DLD1 (cell line): ENCODE measurements at regions not wholly inside any gene's neighbourhood (a gene's known extent, or its start where the extent isn't known, plus 50 kb on each side); places are given as distances from the start of the nearest gene placed in this dataset.

Experiments used
- in situ Hi-C: cut with HindIII; loops from 2 replicates; pipeline ENCODE4 v1.10.0; 2017; ENCODE audit warnings: low sequenced_read_pairs

DNA sequence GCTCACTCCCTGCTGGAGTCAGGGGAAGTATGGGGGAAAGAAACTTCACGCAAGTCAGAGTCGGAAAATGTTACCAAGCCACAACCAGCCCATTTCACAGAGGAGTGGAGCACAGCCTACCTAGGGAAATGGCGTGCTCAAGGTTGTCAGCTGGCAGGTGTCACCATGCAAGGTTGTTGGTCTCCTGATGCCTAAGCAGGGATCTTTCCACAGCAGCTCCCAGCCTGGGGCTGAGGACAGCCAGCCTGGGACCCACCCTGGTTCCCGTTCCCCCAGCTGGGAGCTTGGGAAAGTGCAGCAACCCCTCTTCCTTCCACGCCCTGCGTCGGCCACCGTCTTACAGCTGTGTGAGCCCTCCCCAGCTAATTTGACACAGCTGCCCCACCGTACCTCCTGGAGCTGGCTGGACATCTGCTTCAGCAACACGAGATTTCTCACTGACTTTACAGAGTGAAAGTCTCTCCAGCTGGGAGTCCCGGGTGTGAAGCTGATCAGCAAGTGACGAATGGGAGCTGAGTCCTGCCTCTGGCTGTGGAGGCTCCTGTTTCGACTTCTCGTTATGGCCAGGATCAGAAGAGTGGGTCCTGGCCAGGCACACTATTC is 224.6 kb upstream of the RAB4A start:
- in situ Hi-C loops: no loop called here

DNA sequence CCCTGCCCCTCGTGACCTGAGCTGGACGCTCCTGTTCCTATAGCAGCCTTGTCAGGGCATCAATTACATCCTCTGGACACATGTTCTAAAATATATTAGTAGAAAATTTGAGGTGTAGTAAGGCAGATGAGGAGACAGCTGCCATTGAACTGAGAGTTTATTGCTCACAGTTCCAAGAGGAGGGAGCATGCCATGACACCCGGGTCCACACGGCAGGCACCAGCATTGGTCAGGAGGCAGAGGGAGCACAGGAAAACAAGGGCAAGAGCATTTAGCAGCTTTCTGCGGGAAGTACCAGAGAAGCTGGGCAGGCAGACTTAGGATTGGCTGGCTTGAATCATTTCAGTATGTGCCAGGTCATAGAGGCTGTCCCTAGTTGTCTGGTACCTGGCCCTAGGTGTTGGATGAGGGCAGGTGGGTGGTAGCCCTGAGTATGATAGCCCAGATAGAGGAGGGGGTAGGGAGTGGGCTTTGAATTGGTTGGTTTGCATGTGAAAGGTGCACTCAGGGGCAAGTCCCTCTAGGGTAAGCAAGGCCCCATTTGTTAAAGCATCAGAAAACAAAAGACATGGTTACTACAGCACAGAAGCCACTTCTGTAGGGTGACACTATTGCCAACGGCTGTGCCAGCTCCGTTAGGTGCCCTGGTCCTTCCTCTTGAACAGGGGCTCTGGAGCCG is 223.6 kb upstream of the RAB4A start:
- in situ Hi-C loops: no loop called here

DNA sequence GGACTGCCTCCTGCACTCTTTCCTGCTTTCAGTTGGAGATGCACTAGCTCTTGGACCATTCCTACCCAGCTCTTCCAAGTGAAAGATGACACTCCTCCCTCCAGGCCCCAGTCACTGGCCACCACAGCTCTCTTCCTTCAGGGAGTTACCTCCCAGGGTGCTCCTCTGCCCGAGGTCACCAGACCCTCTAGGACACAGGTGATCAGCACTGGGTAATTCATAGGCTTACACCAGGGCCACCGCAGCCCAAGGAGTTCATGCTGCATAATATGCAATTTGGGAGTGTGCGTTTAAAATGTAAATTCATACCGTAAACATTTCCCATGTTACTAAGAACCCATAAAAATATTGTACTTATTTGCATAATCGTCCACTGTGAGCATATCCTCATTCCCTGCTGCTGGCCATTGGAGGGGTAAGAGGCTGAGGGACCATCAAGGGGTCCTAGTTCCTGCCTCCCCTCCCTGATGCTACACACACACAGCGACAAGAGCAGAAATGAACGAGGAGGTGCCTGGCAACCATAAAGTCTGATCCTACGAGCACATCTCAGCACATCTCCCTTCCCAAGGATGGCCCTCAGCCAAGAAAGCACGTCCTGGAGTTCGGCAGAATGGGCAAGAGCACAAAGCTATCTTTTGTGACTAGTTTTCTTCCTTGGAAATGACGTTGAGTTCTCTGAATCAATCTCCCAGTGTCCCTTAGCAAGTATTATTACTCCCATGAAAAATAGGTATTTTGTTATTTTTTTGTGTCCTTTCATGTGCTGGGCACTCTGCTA is 222.9 kb upstream of the RAB4A start:
- in situ Hi-C loops: no loop called here

DNA sequence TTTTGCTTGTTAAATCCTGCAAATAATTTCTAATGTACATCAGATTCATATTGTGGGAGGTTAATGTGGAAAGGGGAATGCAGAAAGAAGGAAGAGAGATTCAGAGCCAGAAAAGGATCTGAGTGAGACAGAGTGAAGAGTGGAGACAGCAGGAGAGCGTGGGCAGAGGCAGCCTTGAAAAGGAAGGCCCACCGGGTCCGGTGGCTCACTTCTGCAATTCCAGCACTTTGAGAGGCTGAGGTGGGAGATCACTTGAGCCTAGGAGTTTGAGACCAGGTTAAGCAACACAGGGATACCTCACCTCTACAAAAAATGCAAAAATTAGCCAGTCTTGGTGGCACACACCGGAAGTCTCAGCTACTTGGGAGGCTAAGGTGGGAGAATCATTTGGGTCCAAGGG is 222.0 kb upstream of the RAB4A start:
- in situ Hi-C loops: no loop called here

DNA sequence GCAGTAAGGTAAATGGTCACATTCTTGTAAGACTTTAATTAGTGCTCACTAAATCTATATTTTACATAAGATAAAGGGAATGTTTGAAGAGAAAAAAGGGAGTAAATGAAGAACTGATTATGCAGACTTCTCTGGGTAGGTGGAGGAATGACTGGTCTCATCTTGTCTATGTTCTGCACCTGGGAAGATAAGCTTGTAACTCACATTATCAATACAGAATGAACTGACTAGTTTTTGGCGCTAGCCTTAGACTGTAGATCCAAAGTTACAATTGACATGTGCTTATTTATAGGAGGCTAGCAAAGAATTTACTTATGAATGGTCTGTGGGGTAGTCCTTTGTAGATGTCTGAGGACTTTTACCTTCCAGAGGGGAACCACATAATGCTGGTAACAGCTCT is 214.9 kb upstream of the RAB4A start:
- in situ Hi-C loops: no loop called here

DNA sequence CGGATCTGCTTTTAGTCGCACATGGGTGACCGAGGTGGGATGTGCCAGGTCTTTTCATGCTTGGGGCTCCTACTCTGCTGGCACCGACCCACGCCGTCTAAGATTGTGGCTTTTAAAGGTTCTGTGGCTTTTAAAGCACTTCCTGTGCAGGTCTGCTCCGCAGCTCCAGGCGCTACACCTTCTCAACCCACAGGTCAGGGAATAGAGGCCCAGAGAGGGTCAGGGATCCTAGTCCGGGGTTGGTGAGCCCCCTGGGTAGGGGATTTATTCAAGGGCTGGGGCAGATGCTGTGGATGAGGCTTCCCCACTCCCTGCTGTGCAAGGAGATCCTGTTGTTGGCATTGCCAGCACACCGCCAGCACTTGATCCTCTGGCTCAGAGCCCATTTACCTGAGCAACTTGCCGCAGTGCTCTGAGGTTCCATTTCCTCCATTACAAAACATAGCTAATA is 212.8 kb upstream of the RAB4A start:
- in situ Hi-C loops: no loop called here

DNA sequence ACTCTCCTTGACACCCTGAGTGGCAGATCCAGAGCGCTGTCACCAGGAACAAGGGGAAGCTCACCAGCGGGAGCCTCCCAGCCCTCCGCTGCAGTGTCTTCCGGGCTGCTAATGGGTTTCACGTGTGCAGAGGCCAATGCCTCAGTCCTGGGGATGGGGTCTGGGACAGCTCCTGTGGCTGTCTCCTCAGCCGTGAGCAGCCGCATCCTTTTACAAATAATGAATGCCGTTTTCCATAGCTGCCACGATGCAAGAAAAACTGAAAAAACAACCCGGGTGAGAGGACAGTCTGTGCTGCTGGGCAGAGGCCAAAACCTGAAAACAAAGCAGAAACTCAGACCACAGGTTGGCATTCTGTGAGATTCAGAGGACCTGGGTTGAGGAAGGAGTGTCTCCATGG is 212.2 kb upstream of the RAB4A start:
- in situ Hi-C loops: no loop called here

DNA sequence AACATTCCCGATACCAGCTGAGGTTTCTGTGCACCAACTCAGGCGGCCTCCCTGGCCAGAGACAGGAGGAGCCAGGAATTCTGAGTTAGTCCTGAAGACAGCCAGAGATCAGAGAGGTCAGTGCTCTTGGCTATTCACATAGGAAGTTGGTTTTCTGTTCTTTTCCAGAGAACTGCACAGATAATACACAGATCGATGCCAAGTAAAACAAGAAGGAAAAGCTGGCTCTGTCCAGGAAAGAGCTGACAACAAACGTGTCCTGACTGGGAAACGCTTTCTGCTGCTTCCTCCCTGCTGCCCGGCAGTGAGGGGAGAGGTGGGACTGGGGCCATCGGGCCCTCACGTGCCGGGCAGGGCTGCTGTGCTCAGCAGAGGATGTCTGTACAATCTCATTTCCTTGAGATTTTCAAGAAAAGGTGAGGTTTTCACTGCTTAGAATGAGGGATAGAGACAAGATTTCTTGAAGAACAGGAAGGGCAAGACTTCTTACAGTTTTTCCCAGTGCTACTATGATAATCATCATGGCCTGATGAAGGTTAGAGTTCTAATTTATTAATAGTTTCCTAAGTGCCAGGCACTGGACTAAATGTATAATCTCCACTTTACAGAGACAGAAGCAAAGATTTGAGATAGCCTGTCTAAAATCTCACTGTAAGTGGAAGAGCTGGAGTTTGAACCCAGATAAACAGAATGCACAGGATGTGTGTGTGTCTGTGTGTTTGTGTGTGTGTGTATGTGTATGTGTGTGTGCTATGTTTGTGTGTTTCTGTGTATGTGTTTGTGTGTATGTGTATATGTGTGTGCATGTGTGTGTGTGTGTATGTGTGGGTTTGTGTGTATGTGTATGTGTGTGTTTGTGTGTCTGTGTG is 211.0 kb upstream of the RAB4A start:
- in situ Hi-C loops: no loop called here

DNA sequence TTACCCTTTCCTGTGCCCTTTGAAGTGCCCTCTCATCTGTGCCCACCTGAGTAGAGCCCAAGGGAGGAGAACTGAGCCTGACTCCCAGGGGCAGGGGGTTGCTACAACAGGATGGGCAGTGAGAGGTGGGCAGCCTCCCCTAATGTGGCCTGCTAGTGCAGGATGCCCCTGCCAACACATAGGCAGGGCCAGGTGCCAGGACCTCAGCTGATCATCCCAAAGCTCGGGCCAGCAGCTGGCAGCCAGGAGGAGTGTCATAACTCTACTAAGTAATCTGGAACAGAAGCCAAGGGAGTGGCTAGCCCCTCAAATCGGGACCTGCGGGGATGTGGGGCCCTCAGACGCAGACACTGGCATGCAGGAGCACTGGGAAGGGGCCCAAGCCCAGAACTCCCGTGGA is 208.8 kb upstream of the RAB4A start:
- in situ Hi-C loops: no loop called here

DNA sequence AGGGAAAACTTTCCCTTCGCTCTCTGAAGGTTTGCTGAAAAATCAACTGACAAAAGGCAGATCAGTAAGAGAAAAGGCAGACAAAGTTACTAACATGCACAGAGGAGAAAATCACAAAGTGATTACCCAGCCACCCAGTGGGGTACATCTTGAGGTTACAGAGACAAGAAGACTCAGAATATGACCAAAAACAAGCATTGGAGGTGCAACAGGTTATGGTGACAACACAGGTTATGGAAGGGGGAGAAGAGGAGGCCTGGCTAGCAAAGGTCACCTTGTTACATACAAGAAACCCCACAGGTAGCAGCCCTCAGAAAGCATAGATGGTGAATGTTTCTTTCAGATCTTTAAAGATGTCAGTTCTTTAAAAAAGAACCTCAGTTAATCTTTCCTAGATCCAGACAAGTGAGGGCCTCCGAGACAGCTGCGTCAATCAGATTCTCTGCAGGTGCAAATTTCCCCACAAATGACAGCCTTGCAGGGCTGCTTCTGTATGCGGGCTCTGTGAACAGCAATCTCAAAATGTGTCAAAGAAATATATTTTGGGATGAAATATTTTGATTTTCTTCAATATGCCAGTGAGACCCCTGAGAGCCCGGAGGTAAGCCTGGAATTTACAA is 207.6 kb upstream of the RAB4A start:
- in situ Hi-C loops: no loop called here

DNA sequence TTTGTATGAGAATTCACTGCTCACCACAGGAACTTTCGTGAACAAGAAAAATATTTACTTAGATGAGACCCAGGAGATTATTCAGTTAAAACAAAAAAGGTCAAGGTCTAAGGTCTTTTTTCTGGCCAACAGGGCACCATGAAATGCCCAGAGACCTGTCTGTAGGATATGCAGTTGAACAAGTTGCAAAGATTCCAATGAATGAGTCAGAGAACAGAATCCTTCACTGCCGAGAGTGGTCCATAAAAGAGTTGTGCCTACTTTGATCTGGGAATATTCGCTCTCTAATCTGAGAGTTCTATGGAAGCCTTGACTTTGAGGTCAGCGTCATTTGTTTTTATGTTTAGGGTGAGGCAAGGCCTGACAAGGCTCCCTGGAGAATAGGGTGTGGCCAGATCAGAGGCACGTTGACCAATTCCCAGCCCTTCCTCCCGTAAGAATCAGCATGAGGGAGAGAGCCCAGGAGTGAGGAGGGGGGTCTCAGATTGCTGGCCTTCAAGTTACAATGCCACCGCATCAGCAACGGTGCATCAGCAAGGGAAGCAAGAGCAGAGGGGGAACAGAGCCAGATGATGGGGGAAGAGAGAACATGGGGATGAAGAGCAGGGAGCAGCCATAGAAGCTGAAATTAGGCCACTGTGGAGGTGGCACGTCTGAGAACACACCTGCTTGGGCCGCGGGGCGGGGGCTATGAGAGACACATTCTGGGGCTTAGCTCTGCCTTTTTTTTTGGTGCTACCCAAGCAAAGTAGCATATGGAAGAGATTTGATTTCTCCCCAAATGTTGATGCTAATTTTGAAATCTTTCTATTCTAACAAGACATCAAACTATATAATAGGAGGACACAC is 206.4 kb upstream of the RAB4A start:
- in situ Hi-C loops: no loop called here

DNA sequence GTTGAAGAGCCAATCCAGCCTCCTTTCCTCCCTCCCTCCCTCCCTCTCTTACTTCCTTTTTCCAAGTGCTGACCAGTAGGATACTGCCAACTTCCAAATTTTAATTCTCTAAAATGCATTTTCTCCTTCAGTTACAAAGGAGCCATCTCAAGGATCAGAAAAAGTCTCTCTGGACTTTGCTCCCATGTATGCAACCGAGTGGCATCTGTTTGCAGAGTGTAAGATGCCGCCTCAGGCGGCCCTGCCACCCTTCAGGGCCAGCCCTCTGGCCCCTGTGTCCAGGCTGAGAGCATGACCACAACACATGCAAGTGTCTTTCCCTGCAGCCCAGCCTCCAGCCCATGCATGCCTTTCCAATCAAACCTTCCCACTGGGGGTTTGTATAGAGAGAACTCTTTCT is 205.3 kb upstream of the RAB4A start:
- in situ Hi-C loops: no loop called here

DNA sequence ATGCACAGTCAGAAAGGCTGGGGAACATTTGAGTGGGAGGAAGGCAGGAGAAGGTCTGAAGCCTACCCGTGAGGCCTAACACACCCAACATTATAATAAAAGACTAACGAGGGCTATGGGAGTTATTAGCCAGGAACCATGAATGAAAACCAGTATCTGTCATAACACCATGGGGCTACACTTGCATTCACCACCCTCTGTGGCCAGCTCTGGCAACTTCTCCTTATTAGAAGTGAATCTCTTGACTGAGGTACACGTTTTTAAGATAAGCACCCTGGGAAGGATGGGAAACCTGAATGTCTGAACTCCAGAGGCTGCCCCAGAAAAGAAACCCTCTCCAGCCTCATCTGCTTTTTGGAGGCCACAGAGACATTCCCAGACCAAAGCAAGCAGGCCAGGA is 204.3 kb upstream of the RAB4A start:
- in situ Hi-C loops: no loop called here

DNA sequence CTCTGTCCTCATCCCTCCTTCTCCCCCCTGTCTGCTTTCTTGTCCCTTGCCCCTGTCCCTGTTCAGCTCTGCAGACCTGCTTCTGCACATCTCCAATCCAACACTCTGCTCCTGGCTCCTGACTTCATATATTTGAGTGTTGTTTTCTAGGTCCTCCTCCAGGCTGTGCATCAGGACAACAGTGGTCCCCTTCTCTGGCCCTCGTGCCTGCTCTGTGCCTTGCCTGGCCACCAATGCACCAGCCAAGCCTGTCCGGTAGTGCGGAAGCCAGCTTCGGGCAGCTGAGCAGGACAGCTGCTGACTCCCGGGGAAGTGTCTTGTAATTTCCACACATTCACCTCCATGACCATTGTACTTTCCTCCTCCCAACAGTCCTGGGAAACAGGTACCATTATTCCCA is 203.4 kb upstream of the RAB4A start:
- in situ Hi-C loops: no loop called here

DNA sequence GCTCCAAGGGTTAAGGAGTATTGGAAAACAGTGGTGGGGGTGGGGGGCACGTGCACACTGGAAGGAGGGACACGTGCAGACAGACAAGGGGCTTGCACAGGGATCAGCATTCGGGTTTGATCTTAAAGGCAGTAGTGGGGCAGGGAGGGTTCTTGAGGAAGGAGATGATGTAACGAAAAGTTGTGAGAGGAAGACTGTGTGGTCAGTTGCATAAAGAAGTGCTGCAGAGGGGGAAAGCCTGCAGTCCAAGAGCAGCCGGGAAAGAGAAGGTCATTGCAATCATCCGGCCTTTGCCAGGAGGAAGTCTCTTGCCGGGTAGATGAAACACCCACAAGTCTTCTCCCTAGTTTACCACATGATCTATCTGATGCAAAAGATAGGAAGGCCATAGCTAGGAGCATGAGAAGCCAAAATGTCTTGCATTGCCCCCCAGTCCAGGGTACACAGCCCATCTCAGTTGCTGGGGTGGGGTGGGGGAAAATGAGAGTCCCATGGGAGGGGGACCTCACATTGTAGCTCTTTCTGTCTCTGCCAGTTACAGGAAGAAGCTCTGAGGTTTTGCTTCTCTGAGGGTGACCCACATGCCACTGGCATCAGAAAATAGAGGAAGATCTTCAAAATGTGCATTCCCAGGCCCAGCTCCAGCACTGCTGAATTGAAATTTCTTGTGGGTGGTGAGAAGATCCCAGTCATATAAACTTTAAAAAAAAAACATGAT is 202.5 kb upstream of the RAB4A start:
- in situ Hi-C loops: no loop called here

DNA sequence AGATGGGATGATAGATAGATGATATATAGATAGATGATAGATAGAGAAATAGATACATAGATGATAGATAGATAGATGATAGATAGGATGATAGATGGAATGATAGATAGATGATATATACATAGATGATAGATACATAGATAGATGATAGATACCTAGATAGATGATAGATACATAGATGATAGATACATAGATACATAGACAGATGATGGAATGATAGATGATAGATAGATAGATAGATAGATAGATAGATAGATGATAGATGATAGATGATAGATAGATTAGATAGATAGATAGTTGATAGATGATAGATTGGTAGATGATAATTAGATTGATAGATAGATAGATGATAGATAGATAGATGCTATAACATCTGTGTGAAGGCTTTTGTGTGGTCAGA is 201.7 kb upstream of the RAB4A start:
- in situ Hi-C loops: no loop called here

DNA sequence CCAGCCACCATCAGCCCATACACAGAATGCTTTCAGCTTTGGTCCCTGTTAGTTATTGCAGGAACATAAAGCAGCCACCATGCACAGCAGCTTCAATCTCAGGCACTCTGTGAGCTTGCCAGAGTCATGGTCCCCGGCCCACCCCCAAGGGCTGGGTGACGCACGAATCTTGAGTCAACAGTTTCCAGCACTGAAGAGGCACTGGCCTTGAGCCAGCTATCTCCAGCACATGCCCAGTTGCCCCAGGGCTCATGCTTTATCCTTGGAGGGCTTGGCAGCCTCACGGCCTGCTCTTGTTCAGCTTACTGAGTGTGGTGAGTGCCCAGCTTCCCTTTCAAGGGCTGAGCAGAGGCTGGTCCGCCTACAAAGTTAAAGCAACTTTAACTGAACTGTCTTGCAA is 200.7 kb upstream of the RAB4A start:
- in situ Hi-C loops: no loop called here

DNA sequence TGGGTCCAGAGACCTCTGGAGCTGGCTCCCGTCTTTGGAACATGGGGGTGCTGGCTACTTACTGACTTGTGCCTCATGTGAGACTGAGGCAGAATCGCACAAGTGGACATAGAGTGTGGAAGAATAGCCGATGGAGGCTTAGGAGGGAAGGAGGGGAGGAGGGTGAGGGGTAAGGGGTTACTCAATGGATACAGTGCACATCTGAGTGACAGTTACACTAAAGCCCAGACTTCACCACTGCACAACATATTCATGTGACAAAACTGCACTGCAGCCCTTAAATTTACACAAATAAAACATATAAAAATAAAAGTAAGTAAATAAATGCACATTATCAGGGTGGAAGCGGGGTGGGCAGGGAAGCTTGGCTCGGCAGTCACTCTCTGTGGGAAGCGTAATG is 197.7 kb upstream of the RAB4A start:
- in situ Hi-C loops: no loop called here

DNA sequence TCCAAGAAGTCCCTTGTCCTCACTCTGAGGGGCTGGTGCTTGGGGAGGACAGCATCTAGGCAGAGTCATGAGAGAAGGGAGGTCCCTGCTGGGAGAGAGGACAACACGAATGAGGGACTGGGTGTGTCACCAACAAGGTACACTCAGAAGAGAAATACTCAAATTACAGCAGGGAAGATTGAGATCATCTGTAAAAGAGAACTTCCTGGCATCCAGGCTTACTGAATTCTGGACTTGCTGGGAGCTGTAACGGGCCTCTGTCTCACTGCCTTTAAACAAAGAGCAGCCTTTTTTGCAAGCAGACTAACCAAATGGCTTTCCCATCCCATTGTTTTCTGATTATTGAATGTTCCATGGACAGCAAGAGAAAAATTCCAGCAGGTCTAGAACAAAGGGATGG is 195.7 kb upstream of the RAB4A start:
- in situ Hi-C loops: no loop called here
